Calu3 (cell line): ENCODE measurements at regions not wholly inside any gene's neighbourhood (a gene's known extent, or its start where the extent isn't known, plus 50 kb on each side); places are given as distances from the start of the nearest gene placed in this dataset.

Source experiments
- BruUV-seq: library from RNA; stranded (reverse); fragments of 400-500 nt; replicated peaks from 2 replicates; lab custom pipeline; 2021; lab: Mats Ljungman, UMichigan
- CTCF ChIA-PET: fragments of 300-600 bp; sonication (Branson Sonifier 250); formaldehyde crosslinking; loops from one replicate; lab custom pipeline; 2022; ENCODE audit warnings: antibody characterized with exemption; lab: Charles Lee
- DNase-seq: peaks from one replicate; pipeline ENCODE4 v3.0.0; 2022
- H3K27ac Mint-ChIP-seq: one replicate; pipeline ENCODE4 v1.8.0; 2022; ENCODE audit warnings: mixed read lengths; ENCODE audit not compliant: unreplicated experiment
- H3K27me3 Mint-ChIP-seq: one replicate; pipeline ENCODE4 v1.8.0; 2022; ENCODE audit warnings: mixed read lengths; ENCODE audit not compliant: unreplicated experiment
- H3K36me3 Mint-ChIP-seq: one replicate; pipeline ENCODE4 v1.8.0; 2022; ENCODE audit warnings: mild to moderate bottlenecking, moderate library complexity, mixed read lengths; ENCODE audit not compliant: insufficient read depth, unreplicated experiment
- H3K4me1 Mint-ChIP-seq: one replicate; pipeline ENCODE4 v1.8.0; 2022; ENCODE audit warnings: mild to moderate bottlenecking, low read depth, mixed read lengths; ENCODE audit not compliant: unreplicated experiment
- H3K4me3 Mint-ChIP-seq: one replicate; pipeline ENCODE4 v1.8.0; 2022; ENCODE audit warnings: mild to moderate bottlenecking, low read depth, moderate library complexity, mixed read lengths; ENCODE audit not compliant: unreplicated experiment
- H3K9me3 Mint-ChIP-seq: one replicate; pipeline ENCODE4 v1.8.0; 2022; ENCODE audit warnings: low read depth, mixed read lengths; ENCODE audit not compliant: unreplicated experiment
- intact Hi-C: fragments of 100-400 bp; cut with micrococcal nuclease; formaldehyde crosslinking; loops from one replicate; pipeline ENCODE4 v1.10.0; 2022; ENCODE audit not compliant: unreplicated experiment
- TF ChIP-seq, protein P1 (sequence below): fragments of 200-600 bp; IDR thresholded peaks from one replicate; pipeline ENCODE4 v1.8.0; 2022; ENCODE audit warnings: antibody characterized with exemption; ENCODE audit not compliant: unreplicated experiment

DNA sequence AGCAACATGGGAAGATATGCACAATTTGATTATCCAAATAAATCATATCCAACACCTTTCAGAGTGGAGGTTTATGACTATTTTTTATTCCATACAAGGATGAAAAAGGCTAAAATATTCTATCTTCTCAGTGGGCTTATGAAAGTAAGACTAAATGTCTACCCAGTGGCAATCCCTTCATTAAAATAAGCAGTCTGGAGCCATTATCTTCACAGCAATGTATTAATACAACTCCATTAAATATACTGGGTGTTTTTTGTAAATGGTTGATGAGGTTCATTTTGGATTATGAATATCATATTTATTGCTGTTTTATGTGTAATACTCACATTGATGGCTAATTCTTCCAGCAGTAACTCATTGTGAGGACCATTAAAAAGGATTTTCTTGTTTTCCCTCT is 352.7 kb upstream of the SOX11 start:
- peaks cover 18% of the 10 kb centered on the region for H3K9me3 Mint-ChIP-seq
- BruUV-seq: no TSS peak
- no peaks in the 10 kb centered on the region for H3K27me3 Mint-ChIP-seq
- H3K4me3 Mint-ChIP-seq: no peak overlapping the region
- intact Hi-C loops: no loop called here
- H3K36me3 Mint-ChIP-seq: no peaks in the 10 kb centered on the region
- TF ChIP-seq, protein P1, sequence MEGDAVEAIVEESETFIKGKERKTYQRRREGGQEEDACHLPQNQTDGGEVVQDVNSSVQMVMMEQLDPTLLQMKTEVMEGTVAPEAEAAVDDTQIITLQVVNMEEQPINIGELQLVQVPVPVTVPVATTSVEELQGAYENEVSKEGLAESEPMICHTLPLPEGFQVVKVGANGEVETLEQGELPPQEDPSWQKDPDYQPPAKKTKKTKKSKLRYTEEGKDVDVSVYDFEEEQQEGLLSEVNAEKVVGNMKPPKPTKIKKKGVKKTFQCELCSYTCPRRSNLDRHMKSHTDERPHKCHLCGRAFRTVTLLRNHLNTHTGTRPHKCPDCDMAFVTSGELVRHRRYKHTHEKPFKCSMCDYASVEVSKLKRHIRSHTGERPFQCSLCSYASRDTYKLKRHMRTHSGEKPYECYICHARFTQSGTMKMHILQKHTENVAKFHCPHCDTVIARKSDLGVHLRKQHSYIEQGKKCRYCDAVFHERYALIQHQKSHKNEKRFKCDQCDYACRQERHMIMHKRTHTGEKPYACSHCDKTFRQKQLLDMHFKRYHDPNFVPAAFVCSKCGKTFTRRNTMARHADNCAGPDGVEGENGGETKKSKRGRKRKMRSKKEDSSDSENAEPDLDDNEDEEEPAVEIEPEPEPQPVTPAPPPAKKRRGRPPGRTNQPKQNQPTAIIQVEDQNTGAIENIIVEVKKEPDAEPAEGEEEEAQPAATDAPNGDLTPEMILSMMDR: no peak
- no peaks in the 10 kb centered on the region for H3K4me1 Mint-ChIP-seq
- CTCF ChIA-PET: no interaction called here
- DNase-seq: no peak
- no peak overlapping the region for H3K27ac Mint-ChIP-seq

DNA sequence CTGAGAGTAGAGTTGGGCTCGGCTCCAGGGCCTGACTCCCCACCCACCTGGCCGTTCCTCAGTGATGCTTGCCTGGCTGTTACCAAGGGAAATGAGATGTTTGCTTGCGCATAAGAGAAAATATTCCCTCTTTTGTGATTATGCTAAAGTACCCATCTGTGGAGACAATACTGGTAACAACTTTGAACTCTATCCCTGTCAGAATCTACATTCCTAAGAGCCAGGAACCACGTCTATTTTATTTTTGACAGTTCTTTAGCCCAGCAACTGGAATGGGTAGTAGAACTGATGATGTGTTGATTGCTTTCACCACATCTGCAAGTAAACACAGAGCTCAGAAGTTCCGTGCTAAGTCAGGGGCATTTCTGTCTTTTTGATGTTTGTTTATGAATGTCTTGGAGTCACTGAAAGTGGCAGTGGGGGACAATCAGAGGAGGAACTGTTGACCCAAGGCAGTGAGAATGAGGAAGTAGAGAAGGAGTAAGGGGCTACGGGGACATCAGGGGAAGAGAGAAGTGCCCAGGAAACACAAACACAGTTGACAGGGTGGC is 348.3 kb upstream of the SOX11 start:
- no peaks in the 10 kb centered on the region for H3K4me1 Mint-ChIP-seq
- H3K36me3 Mint-ChIP-seq: no peaks in the 10 kb centered on the region
- TF ChIP-seq, protein P1: no peak
- no peaks in the 10 kb centered on the region for H3K27me3 Mint-ChIP-seq
- H3K27ac Mint-ChIP-seq: no peak overlapping the region
- intact Hi-C loops: no loop called here
- no peak for DNase-seq
- peaks cover 12% of the 10 kb centered on the region for H3K9me3 Mint-ChIP-seq
- no peak overlapping the region for H3K4me3 Mint-ChIP-seq
- no TSS peak for BruUV-seq
- CTCF ChIA-PET: no interaction called here

- no peak for DNase-seq
- TF ChIP-seq, protein P1: no peak
- no peaks in the 10 kb centered on the region for H3K4me1 Mint-ChIP-seq
- intact Hi-C loops: no loop called here
- no peaks in the 10 kb centered on the region for H3K27me3 Mint-ChIP-seq
- CTCF ChIA-PET: no interaction called here
- peaks cover 10% of the 10 kb centered on the region for H3K9me3 Mint-ChIP-seq
- no peaks in the 10 kb centered on the region for H3K36me3 Mint-ChIP-seq
- H3K27ac Mint-ChIP-seq: no peak overlapping the region
- H3K4me3 Mint-ChIP-seq: no peak overlapping the region
- BruUV-seq: no TSS peak
Measured at GRCh38 chr2:5352286-5352685, 339.9 kb upstream of the SOX11 start.

GRCh38 chr2:5353565-5353964 is 338.6 kb upstream of the SOX11 start:
- DNase-seq: no peak
- H3K4me1 Mint-ChIP-seq: no peaks in the 10 kb centered on the region

More at GRCh38 chr2:5353565-5353964, 338.6 kb upstream of the SOX11 start:
- Mint-ChIP-seq H3K36me3 (no peaks in the 10 kb centered on the region), H3K27me3 (no peaks in the 10 kb centered on the region), H3K9me3 (peaks cover 8% of the 10 kb centered on the region), H3K27ac (no peak overlapping the region), H3K4me3 (no peak overlapping the region)
- no TSS peak for BruUV-seq
- TF ChIP-seq, protein P1: no peak
- intact Hi-C loops: no loop called here
- CTCF ChIA-PET: no interaction called here
